ENCODE measurements at regions not wholly inside any gene's neighbourhood (a gene's known extent, or its start where the extent isn't known, plus 50 kb on each side); places are given as distances from the start of the nearest gene placed in this dataset.

- Histone ChIP-seq H3K4me2 (no peak overlapping the region), H3K9me3 (no peaks in the 10 kb centered on the region), H3K27ac (no peak overlapping the region), H3K4me3 (no peak overlapping the region), H3K4me1 (no peaks in the 10 kb centered on the region)
- WGBS (ENCODE audit: missing lambda C conversion rate), result 18% methylated on average over 3 of the region's 3 CpGs
- ATAC-seq, result peak; percentile 74 to 77
- DNase-seq (ENCODE audit: low read depth in 1 of 2, low spot score in 1 of 2), result peak; percentile 3 to 32
- TF ChIP-seq SMC3 (IDR thresholded peaks at IDR 0.05) (peak; percentile 61), RAD21 (conservative IDR thresholded peaks at IDR 0.05 in 1 of 2, IDR thresholded peaks at IDR 0.05 in 1 of 2) (peak; percentile 59 to 61), ZC3H11A (IDR thresholded peaks at IDR 0.05) (no peak)
- TF ChIP-seq, protein P1, sequence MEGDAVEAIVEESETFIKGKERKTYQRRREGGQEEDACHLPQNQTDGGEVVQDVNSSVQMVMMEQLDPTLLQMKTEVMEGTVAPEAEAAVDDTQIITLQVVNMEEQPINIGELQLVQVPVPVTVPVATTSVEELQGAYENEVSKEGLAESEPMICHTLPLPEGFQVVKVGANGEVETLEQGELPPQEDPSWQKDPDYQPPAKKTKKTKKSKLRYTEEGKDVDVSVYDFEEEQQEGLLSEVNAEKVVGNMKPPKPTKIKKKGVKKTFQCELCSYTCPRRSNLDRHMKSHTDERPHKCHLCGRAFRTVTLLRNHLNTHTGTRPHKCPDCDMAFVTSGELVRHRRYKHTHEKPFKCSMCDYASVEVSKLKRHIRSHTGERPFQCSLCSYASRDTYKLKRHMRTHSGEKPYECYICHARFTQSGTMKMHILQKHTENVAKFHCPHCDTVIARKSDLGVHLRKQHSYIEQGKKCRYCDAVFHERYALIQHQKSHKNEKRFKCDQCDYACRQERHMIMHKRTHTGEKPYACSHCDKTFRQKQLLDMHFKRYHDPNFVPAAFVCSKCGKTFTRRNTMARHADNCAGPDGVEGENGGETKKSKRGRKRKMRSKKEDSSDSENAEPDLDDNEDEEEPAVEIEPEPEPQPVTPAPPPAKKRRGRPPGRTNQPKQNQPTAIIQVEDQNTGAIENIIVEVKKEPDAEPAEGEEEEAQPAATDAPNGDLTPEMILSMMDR (IDR thresholded peaks at IDR 0.05), result peak; percentile 35; the same call in 2 of the 3 replicates
- POLR2A ChIA-PET, result interaction anchor here (1.1 kb wide), 1 partner anchor 300 kb away, joined by 3 read pairs; no protein-coding TSS in a partner anchor
- CTCF ChIA-PET, result interaction anchor here (0.6 to 21.0 kb wide), 8 partner anchors 60 to 727 kb away, joined by 3 to 374 read pairs (median 4); no protein-coding TSS in a partner anchor
- no peak for FAIRE-seq
Observed at GRCh38 chr3:102529452-102529851, 94.6 kb downstream of the ZPLD1 start.

GRCh38 chr3:102530415-102531181, 95.8 kb downstream of the ZPLD1 start:
- H3K4me2 ChIP-seq, result no peak overlapping the region
- H3K9me3 ChIP-seq, result no peaks in the 10 kb centered on the region
- FAIRE-seq (no peak), DNase-seq (ENCODE audit: low read depth in 1 of 2, low spot score in 1 of 2) (peak in 1 of 2 experiments; percentile 19), ATAC-seq (no peak)
- no peak overlapping the region for H3K27ac ChIP-seq
- TF ChIP-seq SREBF2 (IDR thresholded peaks at IDR 0.05), result no peak
- TF ChIP-seq, protein P2, sequence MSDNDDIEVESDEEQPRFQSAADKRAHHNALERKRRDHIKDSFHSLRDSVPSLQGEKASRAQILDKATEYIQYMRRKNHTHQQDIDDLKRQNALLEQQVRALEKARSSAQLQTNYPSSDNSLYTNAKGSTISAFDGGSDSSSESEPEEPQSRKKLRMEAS (IDR thresholded peaks at IDR 0.05), result no peak
- TF ChIP-seq FOSL2 (IDR thresholded peaks at IDR 0.05), result no peak
- peak; percentile 41; the same call in 1 of the 2 replicates for TF ChIP-seq FOSL2 (CRISPR knock-in tag; IDR thresholded peaks at IDR 0.05)
- no peak for TF ChIP-seq ESRRA (IDR thresholded peaks at IDR 0.05; ENCODE audit: borderline replicate concordance, low read length)
- no peak overlapping the region for H3K4me3 ChIP-seq
- WGBS (ENCODE audit: missing lambda C conversion rate), result 26% methylated on average over 4 of the region's 4 CpGs
- ChIA-PET CTCF (interaction anchor here (0.7 to 21.0 kb wide), 3 partner anchors 286 to 304 kb away, joined by 3 to 374 read pairs (median 3); no protein-coding TSS in a partner anchor), POLR2A (no interaction called here)
- no peaks in the 10 kb centered on the region for H3K4me1 ChIP-seq

DNA sequence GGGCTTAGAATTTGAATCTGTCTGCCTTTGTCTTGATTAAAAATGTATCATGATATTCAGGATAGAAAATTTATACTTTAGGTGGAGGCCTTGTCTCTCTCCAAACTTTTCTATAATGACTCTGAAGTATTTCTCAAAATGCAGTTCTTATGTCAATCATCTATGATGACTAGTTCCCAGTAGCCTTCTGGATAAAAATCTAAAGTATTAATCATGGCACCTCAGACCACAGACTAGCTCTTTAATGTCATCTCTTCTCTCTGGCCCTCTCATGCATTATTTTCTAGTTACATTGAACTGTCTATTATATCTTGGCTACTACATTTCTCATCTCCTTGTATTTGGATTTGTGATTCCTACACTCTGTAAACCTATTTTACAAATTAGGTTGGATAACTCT, 96.9 kb downstream of the ZPLD1 start:
- FAIRE-seq (no peak), DNase-seq (ENCODE audit: low read depth in 1 of 2, low spot score in 1 of 2) (no peak), ATAC-seq (no peak)
- Histone ChIP-seq H3K4me3 (no peak overlapping the region), H3K4me2 (no peak overlapping the region), H3K27ac (no peak overlapping the region), H3K4me1 (no peaks in the 10 kb centered on the region), H3K9me3 (no peaks in the 10 kb centered on the region)
- TF ChIP-seq ESRRA (IDR thresholded peaks at IDR 0.05; ENCODE audit: borderline replicate concordance, low read length), result no peak
- TF ChIP-seq CHD4 (IDR thresholded peaks at IDR 0.05; ENCODE audit: borderline replicate concordance), result no peak
- no peak for TF ChIP-seq BHLHE40 (IDR thresholded peaks at IDR 0.05; ENCODE audit: low read depth, low read length)
- no peak for TF ChIP-seq ZFP36 (IDR thresholded peaks at IDR 0.05; ENCODE audit: borderline replicate concordance, partially characterized antibody)
- TF ChIP-seq JUNB (IDR thresholded peaks at IDR 0.05), result no peak
- no peak for TF ChIP-seq JUN (IDR thresholded peaks at IDR 0.05)
- no peak for TF ChIP-seq HOXA7 (CRISPR knock-in tag; IDR thresholded peaks at IDR 0.05)
- no peak for TF ChIP-seq USF2 (IDR thresholded peaks at IDR 0.05)
- TF ChIP-seq CHD2 (IDR thresholded peaks at IDR 0.05; ENCODE audit: low read length, partially characterized antibody), result no peak
- TF ChIP-seq, protein P3, sequence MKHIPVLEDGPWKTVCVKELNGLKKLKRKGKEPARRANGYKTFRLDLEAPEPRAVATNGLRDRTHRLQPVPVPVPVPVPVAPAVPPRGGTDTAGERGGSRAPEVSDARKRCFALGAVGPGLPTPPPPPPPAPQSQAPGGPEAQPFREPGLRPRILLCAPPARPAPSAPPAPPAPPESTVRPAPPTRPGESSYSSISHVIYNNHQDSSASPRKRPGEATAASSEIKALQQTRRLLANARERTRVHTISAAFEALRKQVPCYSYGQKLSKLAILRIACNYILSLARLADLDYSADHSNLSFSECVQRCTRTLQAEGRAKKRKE (CRISPR knock-in tag; IDR thresholded peaks at IDR 0.05; ENCODE audit: low read depth), result no peak
- no peak for TF ChIP-seq RARB (CRISPR knock-in tag; IDR thresholded peaks at IDR 0.05)
- TF ChIP-seq CEBPB (IDR thresholded peaks at IDR 0.05), result no peak
- TF ChIP-seq, protein P4, sequence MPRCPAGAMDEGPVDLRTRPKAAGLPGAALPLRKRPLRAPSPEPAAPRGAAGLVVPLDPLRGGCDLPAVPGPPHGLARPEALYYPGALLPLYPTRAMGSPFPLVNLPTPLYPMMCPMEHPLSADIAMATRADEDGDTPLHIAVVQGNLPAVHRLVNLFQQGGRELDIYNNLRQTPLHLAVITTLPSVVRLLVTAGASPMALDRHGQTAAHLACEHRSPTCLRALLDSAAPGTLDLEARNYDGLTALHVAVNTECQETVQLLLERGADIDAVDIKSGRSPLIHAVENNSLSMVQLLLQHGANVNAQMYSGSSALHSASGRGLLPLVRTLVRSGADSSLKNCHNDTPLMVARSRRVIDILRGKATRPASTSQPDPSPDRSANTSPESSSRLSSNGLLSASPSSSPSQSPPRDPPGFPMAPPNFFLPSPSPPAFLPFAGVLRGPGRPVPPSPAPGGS (IDR thresholded peaks at IDR 0.05), result no peak
- TF ChIP-seq RCOR1 (IDR thresholded peaks at IDR 0.05; ENCODE audit: low read depth, low read length), result no peak
- no peak for TF ChIP-seq NR3C1 (IDR thresholded peaks at IDR 0.05)
- POLR2A ChIA-PET, result no interaction called here
- CTCF ChIA-PET, result interaction anchor here (1.2 to 21.0 kb wide), 2 partner anchors 41 to 305 kb away, joined by 5 to 374 read pairs; no protein-coding TSS in a partner anchor

Measured in A549 (cell line).